ENCODE measurements at regions not wholly inside any gene's neighbourhood (a gene's known extent, or its start where the extent isn't known, plus 50 kb on each side); places are given as distances from the start of the nearest gene placed in this dataset.

DNA sequence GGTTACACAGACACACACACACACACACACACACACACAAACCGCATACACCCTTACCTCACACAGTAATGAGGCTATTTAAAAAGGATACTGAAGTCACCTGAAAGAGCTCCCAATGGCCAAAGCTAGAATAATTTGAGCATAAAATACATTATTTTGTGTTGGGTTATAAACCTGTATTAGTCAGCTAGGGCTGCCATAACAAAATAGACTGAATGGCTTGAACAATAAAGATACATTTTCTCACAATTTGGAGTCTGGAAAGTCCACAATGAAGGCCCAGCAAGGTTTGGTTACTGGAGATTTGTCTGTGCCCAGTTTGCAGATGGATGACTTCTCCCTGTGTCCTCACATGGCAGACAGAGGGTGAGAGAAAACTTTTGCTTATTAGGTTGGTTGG lies 605.4 kb upstream of the REG3G start:
- Histone ChIP-seq H3K9me3 (no peaks in the 10 kb centered on the region), H3K27me3 (replicated peaks; ENCODE audit: insufficient read depth) (no peaks in the 10 kb centered on the region), H3K4me3 (no peak overlapping the region), H3K4me1 (ENCODE audit: control insufficient read depth in 1 of 2, low read depth in 2 of 2) (no peaks in the 10 kb centered on the region), H3K36me3 (no peaks in the 10 kb centered on the region), H3K27ac (no peak overlapping the region)
- TF ChIP-seq, protein P1, sequence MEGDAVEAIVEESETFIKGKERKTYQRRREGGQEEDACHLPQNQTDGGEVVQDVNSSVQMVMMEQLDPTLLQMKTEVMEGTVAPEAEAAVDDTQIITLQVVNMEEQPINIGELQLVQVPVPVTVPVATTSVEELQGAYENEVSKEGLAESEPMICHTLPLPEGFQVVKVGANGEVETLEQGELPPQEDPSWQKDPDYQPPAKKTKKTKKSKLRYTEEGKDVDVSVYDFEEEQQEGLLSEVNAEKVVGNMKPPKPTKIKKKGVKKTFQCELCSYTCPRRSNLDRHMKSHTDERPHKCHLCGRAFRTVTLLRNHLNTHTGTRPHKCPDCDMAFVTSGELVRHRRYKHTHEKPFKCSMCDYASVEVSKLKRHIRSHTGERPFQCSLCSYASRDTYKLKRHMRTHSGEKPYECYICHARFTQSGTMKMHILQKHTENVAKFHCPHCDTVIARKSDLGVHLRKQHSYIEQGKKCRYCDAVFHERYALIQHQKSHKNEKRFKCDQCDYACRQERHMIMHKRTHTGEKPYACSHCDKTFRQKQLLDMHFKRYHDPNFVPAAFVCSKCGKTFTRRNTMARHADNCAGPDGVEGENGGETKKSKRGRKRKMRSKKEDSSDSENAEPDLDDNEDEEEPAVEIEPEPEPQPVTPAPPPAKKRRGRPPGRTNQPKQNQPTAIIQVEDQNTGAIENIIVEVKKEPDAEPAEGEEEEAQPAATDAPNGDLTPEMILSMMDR (IDR thresholded peaks at IDR 0.05): no peak
- DNase-seq (ENCODE audit: low spot score) (no peak), ATAC-seq (ENCODE audit: insufficient number of reproducible peaks, low FRiP score, low read depth) (no peak)

DNA sequence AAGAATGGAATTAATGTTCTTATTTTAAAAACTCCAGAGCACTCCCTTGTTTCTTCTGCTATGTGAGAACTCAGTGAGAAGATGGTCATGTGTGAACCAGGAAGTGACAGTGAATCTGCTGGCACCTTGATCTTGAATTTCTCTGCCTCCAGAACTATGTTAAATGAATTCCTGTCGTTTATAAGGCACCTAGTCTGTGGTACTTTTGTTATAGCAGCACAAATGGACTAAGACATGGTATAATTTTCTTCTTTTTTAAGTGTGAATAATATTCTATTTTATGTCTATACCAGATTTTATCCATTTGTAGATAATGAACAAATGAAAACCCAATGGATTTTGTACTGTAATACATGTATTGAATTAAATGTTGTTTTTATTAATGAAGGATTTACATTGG lies 601.9 kb upstream of the REG3G start:
- Histone ChIP-seq H3K27ac (no peak overlapping the region), H3K9me3 (no peaks in the 10 kb centered on the region), H3K27me3 (replicated peaks; ENCODE audit: insufficient read depth) (no peaks in the 10 kb centered on the region), H3K4me3 (no peak overlapping the region), H3K36me3 (no peaks in the 10 kb centered on the region), H3K4me1 (ENCODE audit: control insufficient read depth in 1 of 2, low read depth in 2 of 2) (no peaks in the 10 kb centered on the region)
- no peak for ATAC-seq (ENCODE audit: insufficient number of reproducible peaks, low FRiP score, low read depth)
- TF ChIP-seq, protein P1 (IDR thresholded peaks at IDR 0.05): no peak
- no peak for DNase-seq (ENCODE audit: low spot score)

DNA sequence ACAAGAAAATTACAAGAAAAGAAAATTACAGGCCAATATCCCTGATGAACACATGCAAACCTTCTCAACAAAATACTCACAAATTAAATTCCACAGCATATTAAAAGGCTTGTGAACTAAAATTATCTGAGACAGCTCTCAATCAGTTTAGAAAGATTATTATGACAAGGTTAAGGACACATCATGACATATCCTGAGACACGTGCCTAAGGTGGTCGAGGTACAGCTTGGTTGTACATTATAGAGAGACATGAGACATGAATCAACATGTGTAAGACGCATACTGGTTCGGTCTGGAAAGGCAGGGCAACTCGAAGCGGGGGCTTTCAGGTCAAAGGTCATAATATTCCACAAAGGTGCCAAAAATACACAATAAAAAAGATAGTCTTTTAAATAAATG lies 598.3 kb upstream of the REG3G start:
- ATAC-seq (ENCODE audit: insufficient number of reproducible peaks, low FRiP score, low read depth): no peak

DNA sequence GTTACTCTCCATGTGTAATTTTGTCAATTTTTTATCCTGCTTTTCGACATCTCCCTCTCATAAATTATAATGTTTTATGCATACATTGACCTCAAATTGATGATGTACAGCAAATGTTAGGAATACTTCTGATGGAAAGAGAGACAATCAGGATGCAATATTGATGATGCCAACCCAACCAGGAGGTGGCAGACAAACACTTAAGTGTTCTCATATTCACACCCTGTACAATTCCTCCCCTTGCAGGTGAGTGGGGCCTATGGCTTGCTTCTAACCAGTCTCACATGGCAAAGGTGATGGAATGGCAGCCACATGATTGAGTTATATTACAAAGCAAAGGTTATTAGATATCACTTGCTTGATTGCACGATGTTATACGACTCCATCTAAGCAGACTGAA lies 594.3 kb upstream of the REG3G start:
- Histone ChIP-seq H3K27me3 (replicated peaks; ENCODE audit: insufficient read depth) (no peaks in the 10 kb centered on the region), H3K9me3 (no peaks in the 10 kb centered on the region), H3K36me3 (no peaks in the 10 kb centered on the region), H3K27ac (no peak overlapping the region), H3K4me1 (ENCODE audit: control insufficient read depth in 1 of 2, low read depth in 2 of 2) (no peaks in the 10 kb centered on the region), H3K4me3 (no peak overlapping the region)
- TF ChIP-seq, protein P1 (IDR thresholded peaks at IDR 0.05): no peak
- DNase-seq (ENCODE audit: low spot score) (no peak), ATAC-seq (ENCODE audit: insufficient number of reproducible peaks, low FRiP score, low read depth) (no peak)

More for the DNA sequence above, 598.3 kb upstream of the REG3G start:
- Histone ChIP-seq H3K4me3 (no peak overlapping the region), H3K27ac (no peak overlapping the region), H3K27me3 (replicated peaks; ENCODE audit: insufficient read depth) (no peaks in the 10 kb centered on the region), H3K36me3 (no peaks in the 10 kb centered on the region), H3K4me1 (ENCODE audit: control insufficient read depth in 1 of 2, low read depth in 2 of 2) (no peaks in the 10 kb centered on the region), H3K9me3 (no peaks in the 10 kb centered on the region)
- TF ChIP-seq, protein P1 (IDR thresholded peaks at IDR 0.05): no peak
- DNase-seq (ENCODE audit: low spot score): no peak

DNA sequence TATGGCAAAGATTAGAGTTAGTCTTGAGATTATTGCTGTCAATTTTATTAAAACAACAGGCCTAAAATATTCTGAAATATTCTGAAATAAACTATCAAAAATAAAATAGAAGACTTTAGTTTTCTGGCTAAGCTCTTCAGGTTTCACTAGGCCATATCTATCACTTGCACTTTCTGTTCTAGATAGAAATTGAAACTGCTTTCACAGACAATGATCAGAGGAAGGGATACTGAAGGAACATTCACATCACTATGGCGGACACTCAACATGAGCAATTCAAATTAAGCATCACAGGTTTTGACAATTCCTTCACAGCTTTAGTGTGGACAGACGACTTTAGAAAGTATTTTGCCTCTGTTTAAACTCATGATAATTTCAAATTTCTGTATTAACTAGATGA lies 586.4 kb upstream of the REG3G start:
- ATAC-seq (ENCODE audit: insufficient number of reproducible peaks, low FRiP score, low read depth) (no peak), DNase-seq (ENCODE audit: low spot score) (no peak)
- H3K36me3 ChIP-seq: no peaks in the 10 kb centered on the region
- H3K9me3 ChIP-seq: no peaks in the 10 kb centered on the region
- no peak overlapping the region for H3K27ac ChIP-seq
- no peaks in the 10 kb centered on the region for H3K27me3 ChIP-seq (replicated peaks; ENCODE audit: insufficient read depth)
- TF ChIP-seq, protein P1 (IDR thresholded peaks at IDR 0.05): no peak
- no peak overlapping the region for H3K4me3 ChIP-seq
- H3K4me1 ChIP-seq (ENCODE audit: control insufficient read depth in 1 of 2, low read depth in 2 of 2): no peaks in the 10 kb centered on the region
